ENCODE measurements at regions not wholly inside any gene's neighbourhood (a gene's known extent, or its start where the extent isn't known, plus 50 kb on each side); places are given as distances from the start of the nearest gene placed in this dataset.

- no peak for DNase-seq (ENCODE audit: low read depth)
These were observed 409.3 kb upstream of the SLC24A2 start for GRCh38 chr9:20197976-20198685.

- DNase-seq (ENCODE audit: low read depth), result no peak
These were observed 402.5 kb upstream of the SLC24A2 start for GRCh38 chr9:20191228-20191840.

DNA sequence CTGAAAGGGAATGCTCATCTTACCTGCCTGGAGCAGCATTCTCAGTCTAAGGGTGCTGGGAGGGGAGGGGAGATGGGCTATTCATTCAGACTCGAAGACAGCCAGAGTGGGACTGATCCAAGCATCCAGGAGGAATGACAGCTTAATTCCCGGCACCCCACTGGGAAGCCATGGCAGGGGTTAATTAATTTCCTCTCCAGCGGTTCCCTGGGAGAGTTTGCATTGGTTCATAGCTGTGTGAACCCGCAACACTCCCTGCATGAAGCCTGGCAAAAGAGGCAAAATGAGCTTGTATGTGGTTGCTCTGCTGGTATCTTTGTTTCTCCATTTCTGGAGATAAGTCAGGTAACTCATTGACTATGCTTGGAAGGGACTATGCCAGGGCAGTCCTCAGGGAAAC, 401.0 kb upstream of the SLC24A2 start:
- no peak for DNase-seq (ENCODE audit: low read depth)

- DNase-seq (ENCODE audit: low read depth), result no peak
These were observed 400.0 kb upstream of the SLC24A2 start for GRCh38 chr9:20188616-20189369.

DNA sequence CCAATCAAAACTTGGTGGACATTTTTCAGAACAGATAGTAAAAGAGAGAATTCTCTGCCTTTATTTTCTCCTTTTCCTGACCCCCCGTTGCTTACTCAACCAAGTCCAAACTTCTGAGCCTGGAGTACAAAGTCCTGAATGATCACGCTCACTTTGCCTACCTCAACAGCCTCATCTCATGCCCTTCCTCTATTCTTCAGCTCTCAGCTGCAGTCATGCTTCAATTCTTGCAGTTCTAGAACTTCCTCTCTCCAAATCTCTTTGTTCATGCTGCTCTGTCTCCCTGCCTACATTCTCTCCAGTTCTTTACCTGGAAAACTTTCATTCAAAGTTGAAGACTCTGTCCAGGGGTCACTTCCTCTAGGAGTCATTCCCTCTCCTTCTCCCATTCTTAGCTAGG, 398.5 kb upstream of the SLC24A2 start:
- DNase-seq (ENCODE audit: low read depth), result no peak

- DNase-seq (ENCODE audit: low read depth), result no peak
These were observed 398.0 kb upstream of the SLC24A2 start for GRCh38 chr9:20186823-20187222.

GRCh38 chr9:20186231-20186630, 397.4 kb upstream of the SLC24A2 start:
- no peak for DNase-seq (ENCODE audit: low read depth)

DNA sequence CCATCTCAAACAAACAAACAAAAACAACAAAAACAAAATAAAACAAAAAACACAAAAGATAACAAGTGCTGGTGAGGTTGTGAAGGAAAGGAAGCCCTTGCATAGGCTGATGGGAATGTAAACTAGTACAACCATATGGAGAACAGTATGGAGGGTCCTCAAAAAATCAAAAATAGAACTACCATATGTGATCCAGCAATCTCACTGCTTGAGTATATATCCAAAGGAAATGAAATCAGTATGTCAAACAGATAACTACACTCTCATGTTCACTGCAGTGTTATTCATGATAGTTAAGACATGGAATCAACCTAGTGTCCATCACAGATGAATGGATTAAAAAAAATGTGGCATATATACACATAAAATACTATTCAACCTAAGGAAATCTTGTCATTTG, 395.7 kb upstream of the SLC24A2 start:
- no peak for DNase-seq (ENCODE audit: low read depth)

GRCh38 chr9:20178679-20179078, 389.8 kb upstream of the SLC24A2 start:
- no peak for DNase-seq (ENCODE audit: low read depth)

- DNase-seq (ENCODE audit: low read depth), result no peak
These were observed 389.4 kb upstream of the SLC24A2 start for GRCh38 chr9:20178197-20178596.

DNA sequence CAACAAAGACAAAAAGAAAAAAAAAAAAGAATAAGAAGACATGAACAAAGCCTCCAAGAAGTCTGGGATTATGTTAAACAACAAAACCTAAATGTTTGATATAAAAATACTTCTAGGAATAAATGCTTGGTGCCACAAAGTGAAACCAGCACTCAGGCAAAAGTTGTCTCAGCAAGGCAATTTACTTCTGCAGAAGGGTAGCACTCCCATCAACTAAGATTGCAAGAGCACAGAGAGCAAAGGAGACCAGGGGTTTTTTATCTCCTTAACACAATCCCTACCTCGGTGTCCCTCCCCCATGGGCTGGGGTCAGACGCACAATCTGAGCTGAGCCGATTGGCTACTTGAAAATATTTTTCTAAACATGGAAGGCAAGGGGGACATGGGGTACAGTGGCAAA, 381.3 kb upstream of the SLC24A2 start:
- no peak for DNase-seq (ENCODE audit: low read depth)

GRCh38 chr9:20152151-20152725, 363.4 kb upstream of the SLC24A2 start:
- DNase-seq (ENCODE audit: low read depth), result no peak

- no peak for DNase-seq (ENCODE audit: low read depth)
These were observed 359.6 kb upstream of the SLC24A2 start for GRCh38 chr9:20148416-20148815.

DNA sequence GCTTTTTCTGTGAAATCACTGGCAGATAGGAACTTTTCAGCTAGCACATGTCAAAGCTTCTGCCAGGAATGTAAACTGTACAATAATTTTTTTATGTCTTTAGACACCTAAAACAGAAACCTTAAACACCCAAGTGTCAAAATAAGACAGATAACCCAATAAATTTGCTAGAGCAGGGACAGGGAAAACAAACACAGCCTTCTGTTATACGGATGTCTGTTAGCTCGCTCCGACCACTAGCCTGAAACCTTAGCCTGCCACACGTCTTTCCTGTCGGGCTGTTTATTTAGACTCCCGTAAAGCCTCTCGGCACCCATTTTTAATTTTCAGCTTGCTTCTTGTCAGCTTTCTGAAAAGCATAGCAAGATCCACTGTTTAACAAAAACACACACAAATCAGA, 355.4 kb upstream of the SLC24A2 start:
- DNase-seq (ENCODE audit: low read depth), result no peak

DNA sequence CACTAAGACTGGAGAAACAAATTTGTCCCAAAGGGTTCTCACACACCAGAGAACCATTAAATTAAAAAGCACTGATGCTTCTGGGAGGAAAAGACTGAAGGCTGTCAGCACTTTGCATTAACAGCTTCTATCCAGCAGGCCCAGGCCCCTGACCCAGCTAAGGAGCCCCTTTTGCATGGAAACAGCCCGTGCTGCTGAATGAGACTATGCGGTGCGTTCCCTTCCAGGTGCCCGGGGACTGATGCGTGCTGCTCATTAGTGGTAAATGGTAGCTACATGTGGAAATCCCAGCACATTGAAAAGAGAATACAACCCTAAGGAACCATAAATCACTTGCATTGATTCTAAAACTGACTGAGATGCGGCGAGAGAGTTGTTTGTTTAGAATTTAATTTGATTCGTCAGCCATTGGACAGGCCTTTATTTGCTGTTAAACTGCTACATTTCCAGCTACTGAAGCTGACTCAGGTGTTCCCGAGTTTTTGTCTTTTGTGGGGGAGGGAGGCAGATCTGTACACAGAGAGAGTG, 351.0 kb upstream of the SLC24A2 start:
- no peak for DNase-seq (ENCODE audit: low read depth)

DNA sequence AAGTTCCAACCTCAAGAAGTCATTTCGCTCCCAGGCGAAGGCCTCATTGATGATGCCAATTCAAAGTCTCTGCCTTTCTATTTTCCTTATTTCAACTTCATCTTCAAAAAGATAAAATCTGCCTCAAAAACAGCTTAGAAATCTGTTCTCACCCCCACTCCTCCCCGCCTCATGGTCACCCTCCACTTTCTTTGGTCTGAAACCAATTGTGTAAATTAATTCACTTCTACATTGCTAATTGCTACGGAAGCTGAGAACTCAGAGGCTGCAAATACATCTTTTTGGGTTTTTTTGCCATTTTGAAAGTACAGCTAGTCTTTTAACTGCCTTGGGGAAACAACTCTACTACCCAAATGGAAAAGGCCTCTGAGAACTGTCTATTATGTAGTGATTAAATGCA, 350.0 kb upstream of the SLC24A2 start:
- DNase-seq (ENCODE audit: low read depth), result no peak

GRCh38 chr9:20138116-20138515, 349.3 kb upstream of the SLC24A2 start:
- DNase-seq (ENCODE audit: low read depth), result no peak

- DNase-seq (ENCODE audit: low read depth), result no peak
These were observed 348.6 kb upstream of the SLC24A2 start for GRCh38 chr9:20137425-20137824.

DNA sequence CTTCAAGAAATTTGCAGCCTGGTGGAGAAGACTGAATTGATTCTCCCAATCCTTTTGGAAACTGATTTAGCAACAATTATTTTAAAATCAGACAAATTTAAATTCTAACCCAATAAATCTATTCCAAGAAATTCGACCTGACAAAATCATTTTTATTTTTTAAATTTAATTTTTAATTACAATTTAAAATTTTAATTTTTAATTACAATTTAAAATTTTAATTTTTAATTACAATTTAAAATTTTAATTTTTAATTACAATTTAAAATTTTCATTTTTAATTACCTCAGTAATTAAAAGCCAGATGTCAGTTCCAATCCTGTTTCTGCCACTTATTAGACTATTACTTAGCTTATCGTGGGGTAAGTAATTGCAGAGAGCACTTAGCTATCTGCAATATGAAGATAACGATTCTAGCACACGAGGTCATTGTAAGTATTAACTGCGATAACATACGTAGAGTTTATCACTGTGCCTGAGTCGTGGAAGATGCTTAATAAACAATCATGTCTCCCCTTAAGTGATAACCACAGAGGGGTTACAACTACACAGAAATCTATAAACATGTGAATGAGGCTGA, 346.4 kb upstream of the SLC24A2 start:
- DNase-seq (ENCODE audit: low read depth), result no peak

DNA sequence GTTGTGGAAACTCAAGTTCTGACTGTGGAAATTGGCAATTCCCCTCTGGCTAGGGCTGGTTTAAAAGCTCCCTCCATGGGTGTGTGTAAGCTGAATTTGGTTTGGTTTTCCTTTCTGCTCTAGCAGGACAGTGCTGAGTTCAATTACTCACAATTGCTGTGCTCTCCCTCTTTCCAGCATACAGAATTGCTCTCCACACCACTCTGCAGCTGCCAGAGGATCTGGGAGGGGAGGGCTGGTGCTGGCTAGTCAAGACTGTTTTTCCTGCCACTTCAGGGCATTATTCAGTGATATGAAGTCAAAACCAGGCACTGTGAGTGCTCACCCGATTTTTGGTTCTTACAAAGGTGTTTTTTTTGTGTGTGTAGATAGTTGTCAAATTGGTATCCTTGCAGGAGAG, 336.9 kb upstream of the SLC24A2 start:
- no peak for DNase-seq (ENCODE audit: low read depth)

GRCh38 chr9:20119566-20119965, 330.7 kb upstream of the SLC24A2 start:
- DNase-seq (ENCODE audit: low read depth), result no peak

DNA sequence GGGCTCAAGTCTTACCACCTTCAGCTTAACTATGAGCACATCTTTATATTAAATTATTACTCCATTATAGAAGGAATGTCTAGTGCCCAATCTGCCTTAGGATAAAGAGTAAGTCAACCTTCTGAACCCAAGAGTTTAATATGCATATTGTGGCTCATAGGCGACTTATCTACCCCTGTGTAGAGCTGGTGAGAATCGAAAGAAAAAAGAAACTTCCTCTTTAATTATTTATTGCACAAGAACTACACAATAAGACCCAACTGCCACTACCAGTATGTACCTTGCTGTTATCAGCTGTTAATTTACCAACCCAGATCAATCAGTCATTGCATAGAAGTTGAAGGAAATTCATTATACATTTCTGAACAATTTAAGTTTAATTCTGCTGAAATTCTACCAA, 329.1 kb upstream of the SLC24A2 start:
- DNase-seq (ENCODE audit: low read depth), result no peak
